ENCODE measurements at regions not wholly inside any gene's neighbourhood (a gene's known extent, or its start where the extent isn't known, plus 50 kb on each side); places are given as distances from the start of the nearest gene placed in this dataset.

DNA sequence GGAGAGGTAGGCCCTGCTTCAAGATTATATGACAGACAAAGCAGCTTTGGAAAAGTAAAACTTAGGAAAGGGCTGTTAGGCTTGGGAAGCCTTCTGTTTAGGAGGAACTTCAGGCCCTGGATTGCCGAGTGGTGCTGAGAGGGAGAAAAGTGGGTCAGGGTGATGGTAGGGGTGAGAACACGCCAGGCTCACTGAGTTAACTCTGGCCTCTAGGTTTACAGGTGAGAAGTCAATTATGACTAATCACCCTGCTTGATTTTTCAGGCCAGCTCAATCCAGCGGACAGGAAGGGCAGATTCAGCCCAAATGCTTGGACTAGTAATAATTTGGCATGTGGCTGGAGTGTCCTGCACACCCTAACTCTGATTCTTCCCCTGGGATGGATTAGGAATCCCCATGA, 365.1 kb upstream of the LMCD1 start:
- no peak for TF ChIP-seq CTCF (IDR thresholded peaks at IDR 0.05)
- no peak for TF ChIP-seq POLR2A (IDR thresholded peaks at IDR 0.05)
